Osteoblast (primary cell): ENCODE measurements at regions not wholly inside any gene's neighbourhood (a gene's known extent, or its start where the extent isn't known, plus 50 kb on each side); places are given as distances from the start of the nearest gene placed in this dataset.

Experiments used
- DNase-seq: peaks from one replicate; pipeline ENCODE4 v3.0.0; 2011; ENCODE audit warnings: low spot score, mixed read lengths; ENCODE audit not compliant: insufficient read length; ENCODE audit errors: missing footprints
- H2AFZ ChIP-seq: 2 replicates; pipeline ENCODE4 v1.6.0; 2011; ENCODE audit warnings: mild to moderate bottlenecking, low read length
- H3K27ac ChIP-seq: 2 replicates; pipeline ENCODE4 v1.5.1; 2011; ENCODE audit warnings: mild to moderate bottlenecking, low read depth, low read length, moderate library complexity
- H3K27me3 ChIP-seq: 2 replicates; pipeline ENCODE4 v1.6.0; 2012; ENCODE audit warnings: mild to moderate bottlenecking, control low read depth, inconsistent platforms, low read length, moderate library complexity; ENCODE audit not compliant: insufficient read depth
- H3K36me3 ChIP-seq: 2 replicates; pipeline ENCODE4 v1.5.1; 2011; ENCODE audit warnings: mild to moderate bottlenecking, low read length, control low read depth, moderate library complexity; ENCODE audit not compliant: insufficient read depth
- H3K4me1 ChIP-seq: 2 replicates; pipeline ENCODE4 v1.5.1; 2011; ENCODE audit warnings: mild to moderate bottlenecking, low read length, control low read depth, moderate library complexity; ENCODE audit not compliant: insufficient read depth
- H3K4me2 ChIP-seq: 2 replicates; pipeline ENCODE4 v1.6.0; 2011; ENCODE audit warnings: mild to moderate bottlenecking, low read length; ENCODE audit not compliant: insufficient read depth
- H3K4me3 ChIP-seq: fragments of 200-600 bp; sonication (generic); 3 replicates; pipeline ENCODE4 v1.5.1; 2012; ENCODE audit warnings: mild to moderate bottlenecking, low read length, inconsistent platforms; ENCODE audit not compliant: insufficient read depth
- H3K79me2 ChIP-seq: 2 replicates; pipeline ENCODE4 v1.6.0; 2012; ENCODE audit warnings: mild to moderate bottlenecking, low read length, control low read depth, inconsistent platforms; ENCODE audit not compliant: insufficient read depth
- H3K9me3 ChIP-seq: 2 replicates; pipeline ENCODE4 v1.5.1; 2011; ENCODE audit warnings: low read depth, low read length, control low read depth
- H4K20me1 ChIP-seq: 2 replicates; pipeline ENCODE4 v1.6.0; 2012; ENCODE audit warnings: mild to moderate bottlenecking, low read length, control low read depth; ENCODE audit not compliant: insufficient read depth
- CTCF ChIP-seq: IDR thresholded peaks from 2 replicates; pipeline ENCODE4 v1.5.1; 2011; ENCODE audit warnings: mild to moderate bottlenecking, low read depth, low read length, moderate library complexity; ENCODE audit errors: extremely low read depth

- H3K4me2 ChIP-seq, result no peak overlapping the region
- H3K79me2 ChIP-seq, result no peaks in the 10 kb centered on the region
- no peaks in the 10 kb centered on the region for H4K20me1 ChIP-seq
- peaks cover 2% of the 10 kb centered on the region for H3K27me3 ChIP-seq
- H2AFZ ChIP-seq, result no peak overlapping the region
- H3K36me3 ChIP-seq, result no peaks in the 10 kb centered on the region
- no peak for TF ChIP-seq CTCF
- H3K4me3 ChIP-seq, result no peak overlapping the region
- H3K4me1 ChIP-seq, result no peaks in the 10 kb centered on the region
- no peak for DNase-seq
- no peaks in the 10 kb centered on the region for H3K9me3 ChIP-seq
- H3K27ac ChIP-seq, result no peak overlapping the region
Observed at GRCh38 chr1:38203441-38203840, 156.8 kb upstream of the POU3F1 start.

- Histone ChIP-seq H3K27ac (no peak overlapping the region), H2AFZ (no peak overlapping the region), H3K36me3 (no peaks in the 10 kb centered on the region), H3K9me3 (no peaks in the 10 kb centered on the region), H3K79me2 (no peaks in the 10 kb centered on the region), H3K27me3 (peaks cover 3% of the 10 kb centered on the region), H4K20me1 (no peaks in the 10 kb centered on the region), H3K4me1 (no peaks in the 10 kb centered on the region), H3K4me3 (no peak overlapping the region), H3K4me2 (no peak overlapping the region)
- TF ChIP-seq CTCF, result no peak
- DNase-seq, result no peak
Observed at GRCh38 chr1:38201431-38201830, 154.8 kb upstream of the POU3F1 start.

GRCh38 chr1:38198621-38199020 lies 152.0 kb upstream of the POU3F1 start:
- no peaks in the 10 kb centered on the region for H3K79me2 ChIP-seq
- no peaks in the 10 kb centered on the region for H4K20me1 ChIP-seq
- H3K4me2 ChIP-seq, result no peak overlapping the region
- no peak for TF ChIP-seq CTCF
- no peak overlapping the region for H3K4me3 ChIP-seq
- no peaks in the 10 kb centered on the region for H3K4me1 ChIP-seq
- peaks cover 6% of the 10 kb centered on the region for H3K27me3 ChIP-seq
- H3K27ac ChIP-seq, result no peak overlapping the region
- no peaks in the 10 kb centered on the region for H3K36me3 ChIP-seq
- H2AFZ ChIP-seq, result no peak overlapping the region
- DNase-seq, result no peak
- H3K9me3 ChIP-seq, result no peaks in the 10 kb centered on the region

GRCh38 chr1:38198099-38198498 lies 151.5 kb upstream of the POU3F1 start:
- H4K20me1 ChIP-seq, result no peaks in the 10 kb centered on the region
- no peaks in the 10 kb centered on the region for H3K4me1 ChIP-seq
- H2AFZ ChIP-seq, result no peak overlapping the region
- H3K27ac ChIP-seq, result no peak overlapping the region
- H3K27me3 ChIP-seq, result peaks cover 6% of the 10 kb centered on the region
- no peak overlapping the region for H3K4me3 ChIP-seq
- no peaks in the 10 kb centered on the region for H3K36me3 ChIP-seq
- no peaks in the 10 kb centered on the region for H3K79me2 ChIP-seq
- no peaks in the 10 kb centered on the region for H3K9me3 ChIP-seq
- DNase-seq, result no peak
- TF ChIP-seq CTCF, result no peak
- H3K4me2 ChIP-seq, result no peak overlapping the region
